ENCODE measurements at regions not wholly inside any gene's neighbourhood (a gene's known extent, or its start where the extent isn't known, plus 50 kb on each side); places are given as distances from the start of the nearest gene placed in this dataset.

DNA sequence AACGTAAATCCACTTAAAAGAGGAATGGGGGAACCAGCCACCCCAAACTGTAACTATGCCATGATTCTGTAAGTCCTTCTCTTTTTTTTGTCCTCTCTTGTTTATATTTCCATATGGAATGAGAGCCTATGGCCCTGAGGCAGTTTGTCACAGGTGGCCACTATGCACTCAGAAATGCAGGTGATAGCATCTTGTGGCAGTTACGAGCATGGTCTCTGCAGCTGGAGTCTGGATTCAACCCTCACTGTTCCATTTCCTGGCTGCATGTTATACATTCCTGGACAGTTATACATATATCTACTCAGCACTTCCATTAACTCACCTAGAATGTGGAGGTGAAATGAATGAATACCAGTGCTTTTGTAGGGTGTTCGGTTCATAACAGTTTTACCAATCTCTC lies 291.5 kb upstream of the FANCL start:
- Histone ChIP-seq H2AFZ (ENCODE audit: low read length) (no peak overlapping the region), H4K20me1 (ENCODE audit: insufficient read depth, low read length) (no peaks in the 10 kb centered on the region), H3K27me3 (ENCODE audit: insufficient read depth, low read length) (no peaks in the 10 kb centered on the region), H3K4me1 (ENCODE audit: insufficient read depth, low read length) (no peaks in the 10 kb centered on the region), H3K4me2 (ENCODE audit: insufficient read depth, low read length) (no peak overlapping the region), H3K9me3 (ENCODE audit: low read depth, low read length) (no peaks in the 10 kb centered on the region), H3K36me3 (ENCODE audit: insufficient read depth, low read length) (no peaks in the 10 kb centered on the region), H3K79me2 (ENCODE audit: insufficient read depth, low read length) (no peaks in the 10 kb centered on the region), H3K4me3 (ENCODE audit: insufficient read depth, low read length) (no peak overlapping the region), H3K27ac (ENCODE audit: low read depth, low read length) (no peak overlapping the region)
- TF ChIP-seq CTCF (IDR thresholded peaks at IDR 0.05; ENCODE audit: extremely low read depth, low read depth, low read length): no peak
- DNase-seq (ENCODE audit: insufficient read length, low spot score, missing footprints): no peak

- Histone ChIP-seq H3K79me2 (ENCODE audit: insufficient read depth, low read length) (no peaks in the 10 kb centered on the region), H3K27ac (ENCODE audit: low read depth, low read length) (no peak overlapping the region), H2AFZ (ENCODE audit: low read length) (no peak overlapping the region), H3K9me3 (ENCODE audit: low read depth, low read length) (no peaks in the 10 kb centered on the region), H4K20me1 (ENCODE audit: insufficient read depth, low read length) (no peaks in the 10 kb centered on the region), H3K4me3 (ENCODE audit: insufficient read depth, low read length) (no peak overlapping the region), H3K4me2 (ENCODE audit: insufficient read depth, low read length) (no peak overlapping the region), H3K36me3 (ENCODE audit: insufficient read depth, low read length) (no peaks in the 10 kb centered on the region), H3K27me3 (ENCODE audit: insufficient read depth, low read length) (no peaks in the 10 kb centered on the region), H3K4me1 (ENCODE audit: insufficient read depth, low read length) (no peaks in the 10 kb centered on the region)
- no peak for TF ChIP-seq CTCF (IDR thresholded peaks at IDR 0.05; ENCODE audit: extremely low read depth, low read depth, low read length)
- no peak for DNase-seq (ENCODE audit: insufficient read length, low spot score, missing footprints)
Observed at GRCh38 chr2:58527647-58528046, 286.5 kb upstream of the FANCL start.

DNA sequence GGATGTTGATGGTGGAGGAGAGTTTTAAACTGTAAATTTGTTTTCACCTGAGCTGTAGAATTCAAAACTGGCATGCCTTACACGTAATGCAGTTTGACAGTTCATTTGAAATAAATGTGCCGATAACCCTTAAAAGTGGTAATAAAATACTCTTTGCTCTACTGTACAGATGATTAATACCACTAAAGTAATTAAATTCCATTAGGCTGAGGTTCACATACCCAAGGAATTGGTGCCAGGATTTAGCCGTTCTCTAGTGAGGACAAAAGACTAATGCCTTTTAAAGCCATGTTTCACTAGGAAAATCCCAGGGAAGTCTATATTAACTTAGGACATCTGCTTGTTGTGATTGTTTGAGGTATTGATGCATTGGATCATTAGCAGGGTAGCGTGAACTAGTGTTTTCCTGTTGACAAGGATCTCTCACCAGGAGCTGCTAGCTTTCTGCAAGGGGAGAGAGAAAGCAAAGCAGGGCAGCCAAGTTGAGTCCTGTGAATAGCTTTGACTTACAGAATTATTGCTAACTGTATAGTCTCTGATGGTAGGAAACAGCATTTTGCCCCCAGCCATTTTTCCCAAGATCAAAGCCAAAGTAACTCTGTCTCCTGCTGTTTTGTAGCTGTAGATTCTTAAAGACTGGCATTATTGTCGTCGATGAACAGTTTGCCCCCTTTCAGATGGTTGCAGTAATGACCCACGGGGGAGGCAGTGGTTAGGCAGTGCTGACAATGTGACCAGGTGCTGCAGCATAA lies 280.9 kb upstream of the FANCL start:
- no peaks in the 10 kb centered on the region for H3K27me3 ChIP-seq (ENCODE audit: insufficient read depth, low read length)
- H4K20me1 ChIP-seq (ENCODE audit: insufficient read depth, low read length): no peaks in the 10 kb centered on the region
- H3K9me3 ChIP-seq (ENCODE audit: low read depth, low read length): no peaks in the 10 kb centered on the region
- no peak for DNase-seq (ENCODE audit: insufficient read length, low spot score, missing footprints)
- H3K36me3 ChIP-seq (ENCODE audit: insufficient read depth, low read length): no peaks in the 10 kb centered on the region
- H3K4me1 ChIP-seq (ENCODE audit: insufficient read depth, low read length): no peaks in the 10 kb centered on the region
- no peak overlapping the region for H3K27ac ChIP-seq (ENCODE audit: low read depth, low read length)
- no peak overlapping the region for H2AFZ ChIP-seq (ENCODE audit: low read length)
- TF ChIP-seq CTCF (IDR thresholded peaks at IDR 0.05; ENCODE audit: extremely low read depth, low read depth, low read length): no peak
- no peaks in the 10 kb centered on the region for H3K79me2 ChIP-seq (ENCODE audit: insufficient read depth, low read length)
- H3K4me3 ChIP-seq (ENCODE audit: insufficient read depth, low read length): no peak overlapping the region
- H3K4me2 ChIP-seq (ENCODE audit: insufficient read depth, low read length): no peak overlapping the region

DNA sequence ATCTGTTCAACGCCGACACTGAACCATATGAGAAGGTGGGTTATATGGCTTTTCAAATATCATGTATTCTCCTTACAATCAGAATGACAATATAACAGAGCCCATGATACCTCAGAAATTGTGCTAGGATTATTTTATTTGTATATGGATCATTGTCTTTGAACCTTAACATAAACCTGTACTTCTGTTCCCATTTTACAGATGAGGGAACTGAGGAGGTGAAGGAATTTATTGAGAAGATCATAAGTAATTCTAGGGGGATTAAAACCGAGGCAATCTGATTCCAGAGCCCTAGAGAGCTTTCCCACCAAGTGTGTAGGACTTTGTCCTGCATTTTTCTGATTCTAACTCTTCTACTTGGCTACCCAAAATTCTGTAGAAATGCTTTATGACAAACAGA lies 279.8 kb upstream of the FANCL start:
- no peaks in the 10 kb centered on the region for H3K4me1 ChIP-seq (ENCODE audit: insufficient read depth, low read length)
- TF ChIP-seq CTCF (IDR thresholded peaks at IDR 0.05; ENCODE audit: extremely low read depth, low read depth, low read length): no peak
- H3K79me2 ChIP-seq (ENCODE audit: insufficient read depth, low read length): no peaks in the 10 kb centered on the region
- no peak overlapping the region for H3K4me3 ChIP-seq (ENCODE audit: insufficient read depth, low read length)
- DNase-seq (ENCODE audit: insufficient read length, low spot score, missing footprints): no peak
- no peak overlapping the region for H2AFZ ChIP-seq (ENCODE audit: low read length)
- no peaks in the 10 kb centered on the region for H3K36me3 ChIP-seq (ENCODE audit: insufficient read depth, low read length)
- no peaks in the 10 kb centered on the region for H3K27me3 ChIP-seq (ENCODE audit: insufficient read depth, low read length)
- no peak overlapping the region for H3K27ac ChIP-seq (ENCODE audit: low read depth, low read length)
- H4K20me1 ChIP-seq (ENCODE audit: insufficient read depth, low read length): no peaks in the 10 kb centered on the region
- H3K4me2 ChIP-seq (ENCODE audit: insufficient read depth, low read length): no peak overlapping the region
- no peaks in the 10 kb centered on the region for H3K9me3 ChIP-seq (ENCODE audit: low read depth, low read length)

All from osteoblast (primary cell).